GM18861 (cell line): ENCODE measurements at regions not wholly inside any gene's neighbourhood (a gene's known extent, or its start where the extent isn't known, plus 50 kb on each side); places are given as distances from the start of the nearest gene placed in this dataset.

ENCODE experiments used
- ATAC-seq: cut with Tn5 transposase; IDR thresholded peaks from one replicate; pipeline ENCODE4 v1.9.1; 2021; ENCODE audit not compliant: unreplicated experiment

GRCh38 chr18:76578571-76579300 lies 83.7 kb upstream of the ZNF516 start:
- ATAC-seq: no peak

- no peak for ATAC-seq
Measured at GRCh38 chr18:76573325-76574025, 78.4 kb upstream of the ZNF516 start.

GRCh38 chr18:76572518-76573247 lies 77.6 kb upstream of the ZNF516 start:
- no peak for ATAC-seq

GRCh38 chr18:76571689-76572088 lies 76.6 kb upstream of the ZNF516 start:
- no peak for ATAC-seq

- no peak for ATAC-seq
Measured at GRCh38 chr18:76570856-76571255, 75.8 kb upstream of the ZNF516 start.

- no peak for ATAC-seq
Measured at GRCh38 chr18:76569644-76570419, 74.8 kb upstream of the ZNF516 start.

GRCh38 chr18:76568731-76569130 lies 73.7 kb upstream of the ZNF516 start:
- ATAC-seq: no peak

- no peak for ATAC-seq
Measured at GRCh38 chr18:76567835-76568445, 72.9 kb upstream of the ZNF516 start.

GRCh38 chr18:76566987-76567386 lies 71.9 kb upstream of the ZNF516 start:
- no peak for ATAC-seq

GRCh38 chr18:76565238-76566173 lies 70.5 kb upstream of the ZNF516 start:
- ATAC-seq: no peak

GRCh38 chr18:76564655-76565237 lies 69.7 kb upstream of the ZNF516 start:
- ATAC-seq: no peak

GRCh38 chr18:76564117-76564516 lies 69.1 kb upstream of the ZNF516 start:
- no peak for ATAC-seq

GRCh38 chr18:76562286-76563122 lies 67.5 kb upstream of the ZNF516 start:
- no peak for ATAC-seq

- ATAC-seq: no peak
Measured at GRCh38 chr18:76558881-76559667, 64.0 kb upstream of the ZNF516 start.

GRCh38 chr18:76557026-76557575 lies 62.1 kb upstream of the ZNF516 start:
- ATAC-seq: no peak

GRCh38 chr18:76554547-76555222 lies 59.6 kb upstream of the ZNF516 start:
- ATAC-seq: no peak
